GM19043 (cell line): ENCODE measurements at regions not wholly inside any gene's neighbourhood (a gene's known extent, or its start where the extent isn't known, plus 50 kb on each side); places are given as distances from the start of the nearest gene placed in this dataset.
"Not testable (repeated sequence)": the region's sequence is repeated elsewhere in the genome, so short reads cannot be mapped to it uniquely, and the experiment has no call there.

ENCODE experiments used
- ATAC-seq: cut with Tn5 transposase; IDR thresholded peaks from one replicate; pipeline ENCODE4 v1.9.1; 2021; ENCODE audit warnings: low read depth; ENCODE audit not compliant: unreplicated experiment

DNA sequence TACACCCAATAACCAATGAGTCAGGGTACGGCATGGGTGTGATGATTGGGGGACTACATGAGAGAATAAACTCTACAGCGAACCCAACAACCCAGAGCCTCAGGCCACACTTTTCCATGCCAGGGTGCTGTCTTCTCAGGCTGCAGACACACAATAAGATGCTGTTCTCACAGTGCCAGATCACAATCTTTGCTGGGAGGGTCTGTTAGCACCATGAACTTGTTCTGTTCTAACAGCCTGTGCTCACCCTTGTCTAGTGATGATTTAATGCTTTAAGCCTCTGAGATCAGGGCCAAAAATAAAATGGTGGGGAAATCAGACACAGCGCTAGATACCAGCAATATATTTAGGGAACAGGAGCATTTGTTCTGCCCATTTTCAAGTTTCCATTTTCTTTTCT lies 621.9 kb upstream of the TBX3 start:
- ATAC-seq, result no peak

DNA sequence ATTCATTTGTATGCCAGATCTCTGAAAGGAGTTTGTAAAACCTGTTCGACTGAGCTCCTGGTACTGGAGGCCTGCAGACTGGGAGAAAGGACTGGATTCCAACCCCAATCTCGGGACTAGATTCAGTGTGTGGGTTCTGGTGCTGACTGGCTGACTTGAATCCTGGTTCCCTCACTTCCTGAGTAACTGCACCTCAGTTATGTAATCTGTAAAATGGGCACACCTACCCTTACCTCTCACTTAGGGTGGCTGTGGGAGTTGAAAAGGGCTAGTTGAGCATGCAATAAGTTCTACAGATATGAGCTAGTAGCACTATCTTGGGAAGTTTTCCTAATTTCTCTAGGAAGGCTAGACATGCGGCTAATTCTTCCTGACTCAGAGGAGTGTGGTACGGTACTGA lies 621.3 kb upstream of the TBX3 start:
- no peak for ATAC-seq

DNA sequence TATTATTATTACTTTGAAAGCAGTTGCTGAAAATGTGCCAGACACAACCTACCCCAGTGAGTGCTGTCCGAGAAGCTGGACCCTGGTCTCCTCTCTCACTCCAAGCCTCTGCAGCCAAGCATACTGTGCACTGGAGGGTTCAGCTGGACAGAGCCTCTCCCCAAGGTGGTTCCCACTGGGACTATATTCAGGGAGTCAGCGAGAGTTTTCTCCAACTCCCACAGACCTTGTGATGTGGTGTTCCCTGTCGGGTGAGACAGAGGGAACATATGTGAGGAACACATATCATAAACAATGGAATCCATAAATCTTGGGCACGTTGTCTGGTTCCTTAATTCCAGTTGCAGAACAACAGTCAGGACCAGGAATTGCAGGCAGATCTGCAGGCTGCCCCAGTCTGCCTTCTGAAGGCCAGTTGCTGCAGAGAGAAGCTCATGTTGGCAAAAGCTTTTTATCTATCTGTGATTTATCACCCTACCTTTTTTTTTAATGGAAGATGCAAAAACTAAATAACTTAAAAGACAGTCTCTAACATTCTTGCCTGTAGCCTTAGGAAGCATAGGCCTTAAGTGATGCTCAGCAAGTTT lies 619.8 kb upstream of the TBX3 start:
- ATAC-seq, result no peak

DNA sequence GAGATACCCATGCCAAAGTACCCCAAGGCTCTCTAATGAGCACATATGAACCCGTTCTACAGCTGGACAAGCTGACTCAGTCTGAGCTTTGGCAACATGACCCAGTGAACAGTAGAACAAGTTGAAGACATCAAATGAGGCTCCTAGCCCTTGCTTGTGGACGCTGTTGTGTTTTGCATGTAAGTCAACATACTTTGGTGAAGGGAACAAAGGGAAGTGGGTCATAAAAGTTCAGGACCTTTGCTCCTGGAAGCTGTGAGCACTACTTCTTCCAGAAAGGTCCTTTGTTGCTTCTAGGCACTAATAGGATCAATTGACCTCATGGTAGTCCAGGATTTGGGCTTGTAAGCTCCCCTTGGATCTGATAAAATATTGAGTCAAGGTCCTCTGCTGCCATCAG lies 613.5 kb upstream of the TBX3 start:
- ATAC-seq, result no peak

DNA sequence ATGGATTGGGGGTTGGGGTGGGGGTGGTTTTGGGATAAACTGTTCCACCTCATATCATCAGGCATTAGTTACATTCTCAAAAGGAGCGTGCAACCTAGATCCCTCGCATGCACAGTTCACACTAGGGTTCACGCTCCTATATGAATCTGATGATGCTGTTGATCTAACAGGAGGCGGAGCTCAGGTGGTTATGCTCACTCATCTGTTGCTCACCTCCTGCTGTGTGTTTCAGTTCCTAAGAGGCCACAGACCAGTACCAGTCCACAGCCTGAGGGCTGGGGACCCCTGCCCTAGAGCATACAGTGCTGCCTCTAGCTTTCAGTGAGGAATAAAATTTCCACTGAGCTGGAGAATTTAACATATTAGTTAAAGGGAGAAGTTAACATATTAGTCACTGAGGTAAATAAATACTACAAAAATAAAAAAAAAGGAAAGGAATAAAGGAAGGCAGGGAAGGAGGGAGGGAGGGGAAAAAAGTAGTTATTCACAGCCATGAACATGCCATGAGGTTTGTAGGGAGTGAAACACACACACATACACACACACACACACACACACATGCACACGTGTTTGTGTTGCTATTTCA lies 612.7 kb upstream of the TBX3 start:
- ATAC-seq, result no peak

DNA sequence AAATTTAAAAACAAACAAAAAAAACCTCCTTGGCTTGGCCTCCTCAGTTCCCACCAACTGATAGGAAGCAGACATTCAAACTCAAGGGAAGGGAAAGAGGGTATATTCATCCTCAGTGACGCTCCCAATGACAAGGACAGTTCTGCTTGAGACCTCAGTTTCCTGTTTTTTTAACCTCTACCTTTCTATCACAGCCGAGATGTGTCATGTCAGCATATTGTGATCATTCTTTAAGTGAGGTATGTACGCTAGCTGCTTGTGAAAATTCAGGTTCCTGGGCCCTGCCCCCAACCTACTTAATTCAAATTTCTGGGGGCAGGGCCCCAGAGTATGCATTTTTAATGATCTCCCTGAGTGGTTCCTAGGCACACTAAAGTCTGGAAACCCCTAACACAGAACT lies 611.9 kb upstream of the TBX3 start:
- no peak for ATAC-seq

DNA sequence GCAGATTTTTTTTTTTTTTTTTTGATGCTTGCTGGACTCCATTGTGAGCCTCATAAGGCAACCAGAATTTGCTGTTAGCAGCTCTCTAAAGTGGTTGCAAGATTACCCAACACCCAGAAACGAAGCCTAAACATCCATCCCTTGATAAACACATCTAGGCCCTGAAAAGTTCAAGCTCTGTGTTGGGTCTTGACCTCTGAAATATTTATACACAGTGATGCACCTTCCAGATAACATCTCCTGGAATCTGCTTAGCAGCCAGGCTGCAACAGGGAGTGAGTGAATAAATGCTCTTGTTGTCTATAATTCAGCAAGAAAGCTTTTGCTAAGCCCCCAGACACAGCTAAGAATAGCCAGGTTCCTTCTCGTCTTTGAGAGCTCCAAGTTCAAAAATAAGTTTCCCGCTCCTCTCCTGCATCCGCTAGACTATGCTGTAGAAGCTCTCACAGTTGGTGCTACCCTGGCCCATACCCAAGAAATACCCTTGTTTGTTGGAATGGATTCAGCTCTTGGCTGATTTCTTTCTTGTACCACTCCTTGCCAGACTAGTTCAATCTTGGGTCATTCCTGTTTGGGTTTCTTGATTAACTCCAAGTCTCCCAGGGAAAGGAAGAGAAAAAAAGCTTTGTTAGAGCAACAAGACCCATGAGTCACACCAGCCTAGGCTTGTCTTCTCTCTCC lies 610.6 kb upstream of the TBX3 start:
- no peak for ATAC-seq

DNA sequence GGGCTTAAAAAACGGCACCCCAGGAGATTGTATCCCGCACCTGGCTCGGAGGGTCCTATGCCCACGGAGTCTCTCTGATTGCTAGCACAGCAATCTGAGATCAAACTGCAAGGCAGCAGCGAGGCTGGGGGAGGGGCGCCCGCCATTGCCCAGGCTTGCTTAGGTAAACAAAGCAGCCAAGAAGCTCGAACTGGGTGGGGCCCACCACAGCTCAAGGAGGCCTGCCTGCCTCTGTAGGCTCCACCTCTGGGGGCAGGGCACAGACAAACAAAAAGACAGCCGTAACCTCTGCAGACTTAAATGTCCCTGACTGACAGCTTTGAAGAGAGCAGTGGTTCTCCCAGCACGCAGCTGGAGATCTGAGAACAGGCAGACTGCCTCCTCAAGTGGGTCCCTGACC lies 601.5 kb upstream of the TBX3 start:
- not testable (repeated sequence) for ATAC-seq

DNA sequence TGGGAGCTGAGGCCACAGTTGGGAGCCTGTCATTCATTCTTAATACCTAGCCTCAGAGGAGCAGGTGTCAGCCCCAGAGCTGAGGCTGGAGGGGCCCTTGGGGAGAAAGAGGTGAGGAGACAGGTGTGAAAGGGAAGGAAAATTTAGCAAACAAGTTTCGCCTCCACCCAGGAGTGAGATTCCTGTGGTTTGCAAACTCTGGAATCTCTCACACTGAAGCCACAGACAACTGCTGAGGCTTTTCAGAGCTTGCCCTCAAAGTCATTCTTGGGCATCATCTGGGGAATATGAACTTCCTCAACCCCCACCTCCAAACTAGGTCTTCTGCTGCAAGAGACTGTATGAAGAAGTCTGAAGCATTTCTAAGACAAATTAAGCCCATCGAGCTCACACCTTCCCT lies 589.5 kb upstream of the TBX3 start:
- no peak for ATAC-seq

DNA sequence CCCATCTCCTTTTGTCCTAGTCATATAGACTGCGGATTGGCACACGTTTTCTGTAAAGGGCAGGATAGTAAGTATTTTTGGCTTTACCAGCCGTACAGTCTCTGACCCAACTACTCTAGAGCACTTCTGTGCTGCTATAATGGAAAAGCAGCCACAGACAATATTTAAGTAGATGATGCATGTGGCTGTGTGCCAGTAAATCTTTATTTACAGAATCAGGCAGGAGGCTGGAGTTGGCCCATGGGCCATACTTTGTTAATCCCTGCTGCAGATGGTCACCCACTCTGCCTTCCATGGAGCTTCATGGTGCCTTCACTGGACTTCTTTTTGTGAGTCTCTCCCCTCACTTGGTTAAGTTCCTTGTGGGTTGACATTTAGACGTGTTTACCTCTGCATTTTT lies 584.5 kb upstream of the TBX3 start:
- no peak for ATAC-seq

DNA sequence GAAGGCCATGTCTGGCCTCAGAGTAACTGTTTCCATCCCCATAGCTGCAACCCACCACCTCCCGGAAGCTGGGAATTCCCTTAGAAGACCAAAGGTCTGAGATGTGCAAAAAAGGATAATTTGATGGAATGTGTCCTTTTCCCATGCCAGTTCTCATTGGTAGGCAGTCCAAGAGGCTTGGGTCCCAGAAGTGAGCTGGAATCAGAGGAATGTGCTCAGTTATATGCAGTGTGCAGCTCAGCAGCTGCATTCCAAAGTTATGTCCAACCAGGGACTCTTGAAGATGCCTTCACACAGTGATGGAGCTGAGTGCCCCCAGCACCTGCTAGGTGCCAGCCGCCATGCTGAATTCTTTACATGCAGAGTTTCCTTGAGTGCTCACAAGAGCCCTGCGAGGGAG lies 583.9 kb upstream of the TBX3 start:
- ATAC-seq, result no peak

DNA sequence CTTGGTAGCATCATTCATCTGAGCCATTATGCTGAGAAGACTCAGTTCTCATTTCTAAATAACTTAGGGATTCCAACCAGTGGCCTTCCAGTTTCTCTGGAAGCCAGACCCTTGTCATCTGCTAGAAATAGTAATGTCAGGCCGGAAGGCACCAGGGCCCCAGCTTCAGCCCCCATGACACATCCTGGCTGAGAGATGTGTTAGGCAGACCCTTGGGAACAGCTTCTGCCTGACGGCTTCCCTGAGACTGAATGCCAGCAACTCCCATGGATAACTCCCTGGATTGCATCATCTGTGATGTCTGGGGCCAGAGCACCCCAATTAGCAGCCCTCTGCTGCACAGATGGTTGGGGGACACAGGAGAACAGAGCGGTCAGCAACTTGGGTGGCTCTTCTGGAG lies 583.5 kb upstream of the TBX3 start:
- no peak for ATAC-seq

DNA sequence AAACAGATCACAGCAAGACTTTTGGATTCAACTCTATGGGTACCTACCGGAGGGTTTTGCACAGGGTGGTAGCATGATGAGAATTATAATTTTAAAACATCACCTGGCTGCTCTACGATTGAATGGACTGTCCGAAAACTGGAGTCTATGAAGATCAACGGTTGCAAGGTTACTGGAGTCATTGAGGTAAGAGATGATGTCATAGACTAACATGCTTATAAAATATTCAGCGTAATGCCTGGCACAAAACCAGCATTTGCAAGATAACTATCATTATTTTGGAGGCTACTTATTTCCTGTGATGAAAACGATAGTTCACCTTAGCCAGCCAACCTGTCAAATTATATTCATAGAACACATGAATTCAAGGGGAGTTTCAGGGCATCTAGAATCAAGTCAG lies 580.6 kb upstream of the TBX3 start:
- ATAC-seq, result no peak

DNA sequence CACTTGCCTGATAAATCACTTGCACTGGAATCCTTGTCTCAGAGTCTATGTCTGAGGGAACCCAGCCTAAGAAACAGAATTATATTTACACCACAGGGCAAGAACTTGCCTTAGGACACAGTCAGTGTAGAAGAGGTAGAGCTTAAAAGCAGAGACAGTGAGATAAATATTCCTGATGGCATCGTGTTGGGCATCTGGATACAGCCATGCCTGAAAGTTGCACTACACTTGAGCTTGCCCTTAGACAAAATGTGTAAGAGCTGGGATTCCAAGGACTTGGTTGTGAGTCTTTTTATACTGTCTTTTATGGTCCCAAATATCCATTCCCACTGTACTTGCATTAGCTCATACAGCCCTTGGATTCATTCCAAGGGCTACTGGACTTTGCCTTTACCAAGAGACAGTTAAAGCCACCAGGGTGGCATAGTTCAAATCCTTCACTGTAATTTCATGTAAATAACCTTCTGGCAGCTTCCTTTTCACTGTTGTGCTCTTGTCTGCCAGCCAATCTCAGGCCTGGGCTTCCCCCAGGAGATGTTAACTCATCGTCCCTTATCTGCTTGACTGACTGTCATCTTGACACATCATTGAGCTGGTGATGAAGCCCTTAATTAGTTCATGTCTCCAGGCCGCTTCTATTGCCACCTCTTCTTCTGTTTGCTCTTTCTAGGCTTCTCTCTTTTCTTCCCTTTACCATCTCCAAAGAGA lies 577.9 kb upstream of the TBX3 start:
- ATAC-seq, result no peak

DNA sequence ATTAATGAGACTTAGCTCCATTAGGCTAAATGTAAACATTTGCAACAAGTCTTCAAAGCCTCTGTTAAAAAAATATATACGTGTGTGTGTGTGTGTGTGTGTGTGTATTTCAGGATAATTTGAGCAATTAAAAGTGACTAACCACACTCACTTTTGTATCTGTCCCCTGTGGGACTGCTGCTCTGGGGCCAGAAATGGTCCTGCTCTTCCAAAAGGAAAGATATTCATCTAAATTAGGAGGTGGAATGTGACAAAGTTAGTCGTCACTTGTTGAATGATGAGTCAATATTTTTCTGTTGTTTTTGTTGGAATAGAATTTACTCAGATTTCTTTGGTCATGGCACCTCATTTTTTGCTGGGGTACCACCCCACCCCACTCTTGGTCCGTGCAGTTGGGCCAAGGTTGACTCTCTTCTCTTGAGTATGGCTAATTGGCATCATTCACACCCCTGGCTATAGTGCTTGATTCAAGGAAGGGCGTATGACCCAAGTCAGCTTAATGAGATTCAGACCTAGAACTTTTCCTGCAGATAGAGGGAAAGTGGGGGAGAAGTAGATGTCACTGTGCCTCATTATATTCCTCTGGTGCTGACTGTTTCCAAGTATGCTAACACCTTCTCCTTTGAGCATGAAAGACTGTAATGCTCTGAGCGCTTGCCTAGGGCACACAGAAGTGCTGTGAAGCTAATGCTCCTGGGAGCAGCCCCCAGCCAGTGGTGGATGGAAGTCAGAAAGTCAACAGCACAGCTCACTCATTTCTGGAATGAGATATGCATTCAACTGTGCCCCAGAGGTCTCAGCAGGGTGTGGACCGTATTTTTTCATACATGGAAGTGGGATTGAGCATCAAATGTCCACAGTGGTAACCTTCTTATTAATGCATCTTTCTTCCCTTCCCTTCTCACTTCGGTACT lies 577.0 kb upstream of the TBX3 start:
- no peak for ATAC-seq

DNA sequence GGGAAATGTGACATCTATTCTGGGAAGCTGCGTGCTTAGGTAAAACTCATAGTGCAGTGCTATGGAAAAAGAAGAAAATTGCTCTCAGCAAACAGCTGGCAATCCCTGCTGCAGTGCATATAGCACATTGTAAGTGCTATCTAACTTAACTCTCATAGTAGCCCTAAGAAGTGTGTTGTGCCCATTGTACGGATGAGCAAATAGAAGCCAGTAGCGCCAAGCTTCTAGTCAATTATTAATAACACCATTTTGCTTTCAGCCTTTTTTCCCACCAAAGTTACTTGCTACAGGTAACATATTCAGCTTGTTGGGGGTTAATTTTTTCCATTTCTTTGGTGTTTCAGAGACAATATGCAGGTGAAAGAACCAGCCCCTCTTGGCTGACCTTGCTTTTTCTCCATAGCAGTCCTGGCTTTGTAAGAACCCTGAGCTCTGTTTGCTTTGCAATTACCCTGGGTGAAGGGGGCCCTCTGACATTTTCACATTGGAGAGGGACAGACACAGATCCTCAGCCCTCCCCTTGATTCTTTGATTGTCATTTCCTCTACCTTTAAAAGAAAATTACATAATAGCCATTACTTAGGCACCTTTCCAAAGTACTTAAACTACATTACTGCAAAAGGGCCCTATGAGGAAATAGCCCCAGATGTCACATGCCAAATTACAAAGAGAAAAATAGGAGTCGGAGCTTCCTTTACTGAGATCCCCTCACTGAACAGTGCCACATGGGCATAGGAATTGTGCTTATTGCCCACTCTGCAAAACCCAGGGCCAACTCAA lies 576.2 kb upstream of the TBX3 start:
- ATAC-seq, result no peak

DNA sequence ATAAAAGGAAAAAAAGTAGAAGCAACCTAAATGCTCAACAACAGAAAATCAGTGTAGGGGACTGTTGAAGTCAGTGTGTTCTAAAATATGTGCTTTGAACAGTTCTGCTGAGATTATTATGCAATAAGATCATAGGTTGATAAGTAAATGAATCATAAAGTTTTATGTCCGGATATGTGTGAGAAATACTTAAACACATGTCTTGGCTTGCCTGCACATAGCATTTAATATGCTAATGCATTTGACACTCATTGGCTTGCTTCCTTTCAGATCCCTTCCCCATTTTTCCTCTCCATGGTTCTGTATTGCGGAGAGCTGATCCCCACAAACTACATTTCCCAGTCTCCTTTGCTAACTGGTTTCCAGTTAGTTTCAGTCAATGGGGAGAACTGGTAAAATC lies 573.8 kb upstream of the TBX3 start:
- ATAC-seq, result no peak

DNA sequence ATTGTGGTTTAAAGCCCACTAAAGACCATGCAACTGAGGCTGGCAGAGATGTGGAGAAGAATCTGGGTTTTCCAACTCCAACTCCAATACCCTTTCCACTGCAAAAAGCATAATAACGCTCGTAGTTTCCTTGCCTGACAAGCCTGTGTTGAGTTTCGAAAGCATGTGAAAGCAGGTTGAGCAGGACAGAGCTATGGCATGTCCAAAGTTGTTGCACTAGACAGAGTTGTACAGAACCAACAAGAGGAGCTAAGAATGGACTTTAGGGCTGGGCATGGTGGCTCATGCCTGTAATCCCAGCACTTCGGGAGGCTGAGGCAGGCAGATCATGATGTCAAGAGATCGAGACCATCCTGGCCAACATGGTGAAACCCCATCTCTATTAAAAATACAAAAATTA lies 572.0 kb upstream of the TBX3 start:
- ATAC-seq, result no peak

DNA sequence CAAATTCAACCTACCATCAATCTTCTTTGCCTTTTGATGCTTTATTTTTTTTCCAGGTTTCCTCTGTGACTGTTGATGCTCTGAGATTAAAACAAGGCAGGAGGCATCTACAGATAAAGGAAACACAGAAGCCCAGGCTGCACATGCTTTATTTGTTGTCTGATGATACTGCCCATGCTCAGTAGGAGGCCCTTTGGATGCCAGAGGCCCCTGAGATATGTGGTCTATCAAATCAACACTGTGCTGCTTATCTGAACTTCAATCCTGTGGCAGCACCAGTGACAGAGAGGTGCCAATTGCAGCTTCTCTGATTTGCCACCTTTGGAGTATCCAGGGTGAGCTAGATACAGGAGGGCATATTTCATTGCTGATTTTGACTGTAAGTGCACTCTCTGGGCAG lies 571.3 kb upstream of the TBX3 start:
- no peak for ATAC-seq

DNA sequence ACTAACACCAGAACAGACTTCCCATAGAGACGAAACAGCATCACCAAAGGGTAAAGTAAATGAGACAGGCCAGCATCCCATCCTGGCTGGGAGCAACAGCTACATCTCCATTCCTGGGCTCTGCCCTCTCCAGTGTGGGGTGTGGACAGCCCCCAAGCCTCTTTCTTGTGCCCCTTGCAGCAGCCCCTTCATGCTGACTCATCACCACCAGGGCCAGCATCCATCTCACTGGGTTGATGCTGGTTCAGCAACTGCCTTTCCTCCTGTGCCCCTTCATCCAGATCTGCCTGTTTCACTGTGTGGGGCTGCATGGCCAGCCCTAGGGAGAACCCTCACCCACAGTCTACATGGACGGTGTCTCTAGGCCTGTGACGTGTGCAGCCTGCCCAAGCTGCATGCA lies 569.1 kb upstream of the TBX3 start:
- ATAC-seq, result no peak
